ENCODE measurements at regions not wholly inside any gene's neighbourhood (a gene's known extent, or its start where the extent isn't known, plus 50 kb on each side); places are given as distances from the start of the nearest gene placed in this dataset.

GRCh38 chr4:111842336-111842735 lies 302.9 kb upstream of the FAM241A start:
- Mint-ChIP-seq H3K27me3 (ENCODE audit: low read depth, poor library complexity) (peaks cover 12% of the 10 kb centered on the region), H3K9me3 (peaks cover 6% of the 10 kb centered on the region), H3K4me3 (no peak overlapping the region), H3K36me3 (ENCODE audit: low read depth) (no peaks in the 10 kb centered on the region), H3K4me1 (peaks cover 14% of the 10 kb centered on the region), H3K27ac (no peak overlapping the region)
- no peak for DNase-seq
- no peak for TF ChIP-seq CTCF (IDR thresholded peaks at IDR 0.05)

GRCh38 chr4:111847296-111848008 lies 297.8 kb upstream of the FAM241A start:
- Mint-ChIP-seq H3K9me3 (peaks cover 18% of the 10 kb centered on the region), H3K27me3 (ENCODE audit: low read depth, poor library complexity) (no peaks in the 10 kb centered on the region), H3K4me3 (no peak overlapping the region), H3K27ac (peak overlapping the region; percentile 47), H3K36me3 (ENCODE audit: low read depth) (peaks cover 5% of the 10 kb centered on the region), H3K4me1 (peaks cover 34% of the 10 kb centered on the region)
- no peak for DNase-seq
- peak; percentile 51 for TF ChIP-seq CTCF (IDR thresholded peaks at IDR 0.05)

GRCh38 chr4:111849746-111850284 lies 295.4 kb upstream of the FAM241A start:
- H3K9me3 Mint-ChIP-seq: peaks cover 18% of the 10 kb centered on the region
- H3K27me3 Mint-ChIP-seq (ENCODE audit: low read depth, poor library complexity): no peaks in the 10 kb centered on the region
- no peak overlapping the region for H3K4me3 Mint-ChIP-seq
- DNase-seq: no peak
- peaks cover 34% of the 10 kb centered on the region for H3K4me1 Mint-ChIP-seq
- TF ChIP-seq CTCF (IDR thresholded peaks at IDR 0.05): no peak
- peak overlapping the region; percentile 92 for H3K27ac Mint-ChIP-seq
- H3K36me3 Mint-ChIP-seq (ENCODE audit: low read depth): peaks cover 5% of the 10 kb centered on the region

- peak; percentile 76 for TF ChIP-seq CTCF (IDR thresholded peaks at IDR 0.05)
- H3K27ac Mint-ChIP-seq: no peak overlapping the region
- H3K9me3 Mint-ChIP-seq: peaks cover 12% of the 10 kb centered on the region
- no peak overlapping the region for H3K4me3 Mint-ChIP-seq
- peak; percentile 47 for DNase-seq
- H3K4me1 Mint-ChIP-seq: peaks cover 7% of the 10 kb centered on the region
- no peaks in the 10 kb centered on the region for H3K27me3 Mint-ChIP-seq (ENCODE audit: low read depth, poor library complexity)
- peaks cover 5% of the 10 kb centered on the region for H3K36me3 Mint-ChIP-seq (ENCODE audit: low read depth)
Measured at GRCh38 chr4:111854494-111855087, 290.7 kb upstream of the FAM241A start.

GRCh38 chr4:111855308-111855707 lies 289.9 kb upstream of the FAM241A start:
- no peak overlapping the region for H3K4me3 Mint-ChIP-seq
- peaks cover 8% of the 10 kb centered on the region for H3K9me3 Mint-ChIP-seq
- H3K27me3 Mint-ChIP-seq (ENCODE audit: low read depth, poor library complexity): no peaks in the 10 kb centered on the region
- no peak overlapping the region for H3K27ac Mint-ChIP-seq
- no peak for TF ChIP-seq CTCF (IDR thresholded peaks at IDR 0.05)
- H3K4me1 Mint-ChIP-seq: peaks cover 7% of the 10 kb centered on the region
- H3K36me3 Mint-ChIP-seq (ENCODE audit: low read depth): peaks cover 5% of the 10 kb centered on the region
- DNase-seq: no peak

All from nephron progenitor cell (in vitro differentiated cells).